ENCODE measurements at regions not wholly inside any gene's neighbourhood (a gene's known extent, or its start where the extent isn't known, plus 50 kb on each side); places are given as distances from the start of the nearest gene placed in this dataset.

- Histone ChIP-seq H3K9me3 (ENCODE audit: control insufficient read depth in 2 of 2, insufficient read depth in 1 of 2, low read depth in 1 of 2, low read length in 1 of 2) (peaks cover 0 to 18% of the 10 kb centered on the region in 2 donors), H3K27ac (ENCODE audit: low read depth in 1 of 3, low read length in 2 of 3) (no peak overlapping the region), H3K27me3 (ENCODE audit: control insufficient read depth in 3 of 3, insufficient read depth in 3 of 3, low read length in 3 of 3) (no peaks in the 10 kb centered on the region), H3K4me1 (ENCODE audit: control insufficient read depth in 3 of 3, insufficient read depth in 2 of 3, low read depth in 1 of 3, low read length in 2 of 3) (no peaks in the 10 kb centered on the region), H3K36me3 (ENCODE audit: control insufficient read depth in 3 of 3, insufficient read depth in 2 of 3, low read depth in 1 of 3, low read length in 3 of 3) (no peaks in the 10 kb centered on the region), H3K4me3 (ENCODE audit: low read depth in 1 of 3, low read length in 3 of 3) (no peak overlapping the region)
- no peak for FAIRE-seq
- 72 to 93% (median 83%) methylated on average over 3 of the region's 3 CpGs for WGBS, 3 donors
- no peak for DNase-seq
Measured at GRCh38 chr6:86581833-86582232, 355.5 kb upstream of the HTR1E start.

- DNase-seq (no peak), FAIRE-seq (no peak)
- Histone ChIP-seq H3K36me3 (ENCODE audit: control insufficient read depth in 3 of 3, insufficient read depth in 2 of 3, low read depth in 1 of 3, low read length in 3 of 3) (no peaks in the 10 kb centered on the region), H3K9me3 (ENCODE audit: control insufficient read depth in 2 of 2, insufficient read depth in 1 of 2, low read depth in 1 of 2, low read length in 1 of 2) (no peaks in the 10 kb centered on the region), H3K27ac (ENCODE audit: low read depth in 1 of 3, low read length in 2 of 3) (no peak overlapping the region), H3K4me3 (ENCODE audit: low read depth in 1 of 3, low read length in 3 of 3) (no peak overlapping the region), H3K27me3 (ENCODE audit: control insufficient read depth in 3 of 3, insufficient read depth in 3 of 3, low read length in 3 of 3) (no peaks in the 10 kb centered on the region), H3K4me1 (ENCODE audit: control insufficient read depth in 3 of 3, insufficient read depth in 2 of 3, low read depth in 1 of 3, low read length in 2 of 3) (no peaks in the 10 kb centered on the region)
- 79 to 94% (median 89%) methylated on average over 1 of the region's 1 CpG for WGBS, 3 donors
Measured at GRCh38 chr6:86563197-86563596, 374.1 kb upstream of the HTR1E start.

DNA sequence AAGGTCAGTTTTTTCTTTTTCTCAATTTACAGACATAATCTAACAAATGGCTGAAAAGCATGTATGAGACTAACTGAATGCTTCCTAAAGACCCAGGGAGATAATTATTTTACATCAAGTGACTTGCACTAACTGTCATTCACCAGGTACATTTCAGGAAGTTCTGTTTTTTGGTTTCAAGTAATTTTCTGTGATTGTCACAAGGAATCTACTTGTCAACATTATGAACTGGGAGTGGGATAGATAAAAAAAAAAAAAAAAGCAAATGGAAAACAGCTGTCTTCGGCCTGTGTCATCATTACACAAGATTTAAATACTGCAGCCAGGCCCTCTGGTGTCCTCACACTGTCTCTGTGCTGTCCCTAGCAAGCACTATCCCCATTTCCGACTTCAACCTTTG lies 379.0 kb upstream of the HTR1E start:
- DNase-seq (no peak), FAIRE-seq (no peak)
- H3K4me1 ChIP-seq (ENCODE audit: control insufficient read depth in 3 of 3, insufficient read depth in 2 of 3, low read depth in 1 of 3, low read length in 2 of 3), result no peaks in the 10 kb centered on the region
- no peak overlapping the region for H3K27ac ChIP-seq (ENCODE audit: low read depth in 1 of 3, low read length in 2 of 3)
- H3K27me3 ChIP-seq (ENCODE audit: control insufficient read depth in 3 of 3, insufficient read depth in 3 of 3, low read length in 3 of 3), result no peaks in the 10 kb centered on the region
- H3K4me3 ChIP-seq (ENCODE audit: low read depth in 1 of 3, low read length in 3 of 3), result no peak overlapping the region
- no peaks in the 10 kb centered on the region for H3K9me3 ChIP-seq (ENCODE audit: control insufficient read depth in 2 of 2, insufficient read depth in 1 of 2, low read depth in 1 of 2, low read length in 1 of 2)
- no peaks in the 10 kb centered on the region for H3K36me3 ChIP-seq (ENCODE audit: control insufficient read depth in 3 of 3, insufficient read depth in 2 of 3, low read depth in 1 of 3, low read length in 3 of 3)
- 43 to 61% (median 50%) methylated on average over 2 of the region's 2 CpGs for WGBS, 3 donors

- Histone ChIP-seq H3K27me3 (ENCODE audit: control insufficient read depth in 3 of 3, insufficient read depth in 3 of 3, low read length in 3 of 3) (no peaks in the 10 kb centered on the region), H3K4me3 (ENCODE audit: low read depth in 1 of 3, low read length in 3 of 3) (no peak overlapping the region), H3K36me3 (ENCODE audit: control insufficient read depth in 3 of 3, insufficient read depth in 2 of 3, low read depth in 1 of 3, low read length in 3 of 3) (no peaks in the 10 kb centered on the region), H3K4me1 (ENCODE audit: control insufficient read depth in 3 of 3, insufficient read depth in 2 of 3, low read depth in 1 of 3, low read length in 2 of 3) (peaks cover 0 to 3% (median 0%) of the 10 kb centered on the region in 3 donors), H3K27ac (ENCODE audit: low read depth in 1 of 3, low read length in 2 of 3) (no peak overlapping the region), H3K9me3 (ENCODE audit: control insufficient read depth in 2 of 2, insufficient read depth in 1 of 2, low read depth in 1 of 2, low read length in 1 of 2) (no peaks in the 10 kb centered on the region)
- FAIRE-seq, result no peak
- 56 to 59% (median 56%) methylated on average over 2 of the region's 2 CpGs for WGBS, 3 donors
- no peak for DNase-seq
Measured at GRCh38 chr6:86537292-86537861, 400.0 kb upstream of the HTR1E start.

- DNase-seq, result no peak
- no peaks in the 10 kb centered on the region for H3K9me3 ChIP-seq (ENCODE audit: control insufficient read depth in 2 of 2, insufficient read depth in 1 of 2, low read depth in 1 of 2, low read length in 1 of 2)
- no peak overlapping the region for H3K4me3 ChIP-seq (ENCODE audit: low read depth in 1 of 3, low read length in 3 of 3)
- no peaks in the 10 kb centered on the region for H3K27me3 ChIP-seq (ENCODE audit: control insufficient read depth in 3 of 3, insufficient read depth in 3 of 3, low read length in 3 of 3)
- H3K27ac ChIP-seq (ENCODE audit: low read depth in 1 of 3, low read length in 2 of 3), result no peak overlapping the region
- H3K36me3 ChIP-seq (ENCODE audit: control insufficient read depth in 3 of 3, insufficient read depth in 2 of 3, low read depth in 1 of 3, low read length in 3 of 3), result no peaks in the 10 kb centered on the region
- no peak for FAIRE-seq
- H3K4me1 ChIP-seq (ENCODE audit: control insufficient read depth in 3 of 3, insufficient read depth in 2 of 3, low read depth in 1 of 3, low read length in 2 of 3), result peaks cover 0 to 3% (median 0%) of the 10 kb centered on the region in 3 donors
Measured at GRCh38 chr6:86536121-86536520, 401.2 kb upstream of the HTR1E start.

DNA sequence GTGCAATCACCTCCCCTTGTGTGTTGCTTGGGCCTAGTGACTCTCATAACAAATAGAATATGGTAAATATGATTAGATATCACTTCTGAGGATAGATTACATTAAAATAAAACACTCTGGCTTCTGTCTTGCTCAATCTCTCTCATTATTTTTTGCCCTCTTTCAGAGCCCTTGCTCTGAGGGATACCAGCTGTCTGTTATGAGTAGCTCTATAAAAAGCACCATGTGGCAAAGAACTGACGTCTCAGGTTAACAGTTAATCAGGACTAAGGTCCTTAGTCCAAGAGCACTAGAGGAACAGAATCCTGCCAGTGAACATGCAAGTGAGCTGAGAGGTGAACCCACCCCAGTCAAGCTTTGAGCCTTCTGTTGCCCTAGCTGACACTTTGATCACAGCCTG lies 402.2 kb upstream of the HTR1E start:
- no peaks in the 10 kb centered on the region for H3K36me3 ChIP-seq (ENCODE audit: control insufficient read depth in 3 of 3, insufficient read depth in 2 of 3, low read depth in 1 of 3, low read length in 3 of 3)
- peaks cover 0 to 3% (median 0%) of the 10 kb centered on the region in 3 donors for H3K4me1 ChIP-seq (ENCODE audit: control insufficient read depth in 3 of 3, insufficient read depth in 2 of 3, low read depth in 1 of 3, low read length in 2 of 3)
- WGBS, 3 donors, result 21 to 44% (median 31%) methylated on average over 1 of the region's 1 CpG
- FAIRE-seq (no peak), DNase-seq (peak in 1 of 2 donors; percentile 83)
- no peaks in the 10 kb centered on the region for H3K27me3 ChIP-seq (ENCODE audit: control insufficient read depth in 3 of 3, insufficient read depth in 3 of 3, low read length in 3 of 3)
- H3K27ac ChIP-seq (ENCODE audit: low read depth in 1 of 3, low read length in 2 of 3), result peak overlapping the region in 1 of 3 donors; percentile 27
- no peaks in the 10 kb centered on the region for H3K9me3 ChIP-seq (ENCODE audit: control insufficient read depth in 2 of 2, insufficient read depth in 1 of 2, low read depth in 1 of 2, low read length in 1 of 2)
- no peak overlapping the region for H3K4me3 ChIP-seq (ENCODE audit: low read depth in 1 of 3, low read length in 3 of 3)

DNA sequence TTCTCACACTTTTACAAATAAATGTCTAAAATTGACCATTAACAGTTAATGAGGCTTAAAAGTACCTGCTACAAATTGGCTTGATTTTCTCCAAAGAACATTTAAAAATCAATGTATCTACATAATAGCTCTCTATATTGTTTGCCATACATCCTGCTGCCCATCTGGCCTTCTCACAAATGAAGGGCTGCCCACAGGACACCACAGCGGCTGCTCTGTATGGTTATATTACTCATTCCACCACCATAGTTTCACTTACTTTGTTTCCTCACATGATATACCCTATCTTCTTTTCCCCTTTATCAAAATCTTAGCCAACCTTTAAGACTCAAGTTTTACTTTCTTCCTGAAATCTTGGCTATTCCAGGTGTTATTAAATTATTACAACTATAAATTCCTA lies 407.7 kb upstream of the HTR1E start:
- no peaks in the 10 kb centered on the region for H3K27me3 ChIP-seq (ENCODE audit: control insufficient read depth in 3 of 3, insufficient read depth in 3 of 3, low read length in 3 of 3)
- WGBS, 3 donors, result 78 to 88% (median 87%) methylated on average over 1 of the region's 1 CpG
- H3K36me3 ChIP-seq (ENCODE audit: control insufficient read depth in 3 of 3, insufficient read depth in 2 of 3, low read depth in 1 of 3, low read length in 3 of 3), result no peaks in the 10 kb centered on the region
- FAIRE-seq, result no peak
- no peak overlapping the region for H3K4me3 ChIP-seq (ENCODE audit: low read depth in 1 of 3, low read length in 3 of 3)
- H3K9me3 ChIP-seq (ENCODE audit: control insufficient read depth in 2 of 2, insufficient read depth in 1 of 2, low read depth in 1 of 2, low read length in 1 of 2), result peaks cover 0 to 10% of the 10 kb centered on the region in 2 donors
- no peak overlapping the region for H3K27ac ChIP-seq (ENCODE audit: low read depth in 1 of 3, low read length in 2 of 3)
- DNase-seq, result no peak
- no peaks in the 10 kb centered on the region for H3K4me1 ChIP-seq (ENCODE audit: control insufficient read depth in 3 of 3, insufficient read depth in 2 of 3, low read depth in 1 of 3, low read length in 2 of 3)

DNA sequence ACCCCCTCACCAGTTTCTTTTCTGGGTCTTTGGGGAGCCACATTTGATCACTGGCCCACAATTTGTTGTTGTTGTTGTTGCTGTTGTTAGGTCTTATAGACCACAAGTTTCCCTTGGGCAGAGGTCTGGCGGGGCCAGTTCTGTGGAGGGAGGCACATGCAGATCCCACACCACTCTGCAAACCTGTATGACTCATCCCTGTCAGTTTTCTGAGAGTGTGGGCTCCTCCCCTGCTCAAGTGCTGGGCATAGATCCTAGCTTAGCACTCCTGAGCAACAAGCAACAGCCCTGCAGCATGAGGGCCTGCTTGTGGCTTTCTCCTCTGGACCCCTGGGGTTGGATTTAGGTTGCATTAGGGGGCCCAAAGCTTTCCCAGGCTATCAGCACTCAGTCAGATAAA lies 411.1 kb upstream of the HTR1E start:
- no peaks in the 10 kb centered on the region for H3K36me3 ChIP-seq (ENCODE audit: control insufficient read depth in 3 of 3, insufficient read depth in 2 of 3, low read depth in 1 of 3, low read length in 3 of 3)
- no peak overlapping the region for H3K4me3 ChIP-seq (ENCODE audit: low read depth in 1 of 3, low read length in 3 of 3)
- H3K4me1 ChIP-seq (ENCODE audit: control insufficient read depth in 3 of 3, insufficient read depth in 2 of 3, low read depth in 1 of 3, low read length in 2 of 3), result no peaks in the 10 kb centered on the region
- no peaks in the 10 kb centered on the region for H3K27me3 ChIP-seq (ENCODE audit: control insufficient read depth in 3 of 3, insufficient read depth in 3 of 3, low read length in 3 of 3)
- H3K9me3 ChIP-seq (ENCODE audit: control insufficient read depth in 2 of 2, insufficient read depth in 1 of 2, low read depth in 1 of 2, low read length in 1 of 2), result peaks cover 0 to 10% of the 10 kb centered on the region in 2 donors
- no peak for FAIRE-seq
- H3K27ac ChIP-seq (ENCODE audit: low read depth in 1 of 3, low read length in 2 of 3), result no peak overlapping the region
- WGBS, 3 donors, result 7 to 26% (median 8%) methylated on average over 1 of the region's 1 CpG
- no peak for DNase-seq

- Histone ChIP-seq H3K9me3 (ENCODE audit: control insufficient read depth in 2 of 2, insufficient read depth in 1 of 2, low read depth in 1 of 2, low read length in 1 of 2) (no peaks in the 10 kb centered on the region), H3K4me3 (ENCODE audit: low read depth in 1 of 3, low read length in 3 of 3) (no peak overlapping the region), H3K27me3 (ENCODE audit: control insufficient read depth in 3 of 3, insufficient read depth in 3 of 3, low read length in 3 of 3) (no peaks in the 10 kb centered on the region), H3K36me3 (ENCODE audit: control insufficient read depth in 3 of 3, insufficient read depth in 2 of 3, low read depth in 1 of 3, low read length in 3 of 3) (no peaks in the 10 kb centered on the region), H3K4me1 (ENCODE audit: control insufficient read depth in 3 of 3, insufficient read depth in 2 of 3, low read depth in 1 of 3, low read length in 2 of 3) (peaks cover 0 to 15% (median 0%) of the 10 kb centered on the region in 3 donors), H3K27ac (ENCODE audit: low read depth in 1 of 3, low read length in 2 of 3) (no peak overlapping the region)
- WGBS, 3 donors, result 74 to 75% (median 74%) methylated on average over 4 of the region's 4 CpGs
- FAIRE-seq (no peak), DNase-seq (no peak)
Measured at GRCh38 chr6:86516087-86516486, 421.2 kb upstream of the HTR1E start.

Data from small intestine (tissue), 7 donors.